ENCODE measurements at regions not wholly inside any gene's neighbourhood (a gene's known extent, or its start where the extent isn't known, plus 50 kb on each side); places are given as distances from the start of the nearest gene placed in this dataset.

DNA sequence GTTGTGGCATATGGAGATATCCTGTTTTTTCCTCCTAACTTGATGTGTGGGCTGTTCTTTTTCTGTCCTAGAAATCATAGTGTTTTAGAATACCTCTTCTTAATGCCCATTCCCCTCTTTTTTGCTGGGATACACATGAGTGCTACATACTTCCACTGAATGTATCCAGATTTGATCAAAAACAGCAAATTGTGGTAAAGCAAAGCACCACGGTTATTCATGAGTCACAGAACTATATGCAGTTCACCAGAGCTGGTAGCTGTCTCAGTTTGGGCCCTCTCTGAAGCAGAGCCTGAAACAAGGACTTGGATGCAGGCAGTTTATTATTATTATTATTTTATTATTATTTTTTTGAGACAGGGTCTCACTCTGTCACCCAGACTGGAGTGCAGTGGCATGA lies 69.9 kb upstream of the CTLA4 start:
- Histone ChIP-seq H2AFZ (ENCODE audit: insufficient read depth, low read depth, low read length, poor library complexity, severe bottlenecking) (no peak overlapping the region), H3K4me1 (ENCODE audit: control insufficient read depth in 2 of 2, insufficient read depth in 2 of 2, low read length in 2 of 2) (no peaks in the 10 kb centered on the region), H3K27ac (ENCODE audit: low read length in 2 of 2) (no peak overlapping the region), H3K9ac (ENCODE audit: low read length) (no peak overlapping the region), H4K20me1 (ENCODE audit: control insufficient read depth, insufficient read depth, low read length, poor library complexity, severe bottlenecking) (no peaks in the 10 kb centered on the region), H3K4me2 (replicated peaks; ENCODE audit: low read depth, low read length, poor library complexity, severe bottlenecking) (no peak overlapping the region), H3K27me3 (replicated peaks in 1 of 4; ENCODE audit: control extremely low read depth in 1 of 4, control insufficient read depth in 3 of 4, insufficient read depth in 4 of 4, low read length in 3 of 4) (peaks cover 0 to 15% (median 6%) of the 10 kb centered on the region in 4 experiments), H3K9me3 (ENCODE audit: control extremely low read depth in 1 of 3, control insufficient read depth in 2 of 3, insufficient read depth in 1 of 3, low read length in 2 of 3) (peaks cover 0 to 4% (median 0%) of the 10 kb centered on the region in 3 donors), H3K79me2 (ENCODE audit: control insufficient read depth, insufficient read depth, low read length) (no peaks in the 10 kb centered on the region), H3K4me3 (ENCODE audit: control extremely low read depth in 1 of 5, extremely low read depth in 1 of 5, insufficient read depth in 1 of 5, low read depth in 2 of 5, low read length in 4 of 5) (no peak overlapping the region), H3K36me3 (replicated peaks in 1 of 2; ENCODE audit: control extremely low read depth in 1 of 2, control insufficient read depth in 1 of 2, extremely low read depth in 1 of 2, insufficient read depth in 2 of 2, low read length in 1 of 2) (no peaks in the 10 kb centered on the region)
- POLR2A ChIA-PET, result no interaction called here
- H3K4me3 Mint-ChIP-seq, result no peak overlapping the region
- TF ChIP-seq, protein P1, sequence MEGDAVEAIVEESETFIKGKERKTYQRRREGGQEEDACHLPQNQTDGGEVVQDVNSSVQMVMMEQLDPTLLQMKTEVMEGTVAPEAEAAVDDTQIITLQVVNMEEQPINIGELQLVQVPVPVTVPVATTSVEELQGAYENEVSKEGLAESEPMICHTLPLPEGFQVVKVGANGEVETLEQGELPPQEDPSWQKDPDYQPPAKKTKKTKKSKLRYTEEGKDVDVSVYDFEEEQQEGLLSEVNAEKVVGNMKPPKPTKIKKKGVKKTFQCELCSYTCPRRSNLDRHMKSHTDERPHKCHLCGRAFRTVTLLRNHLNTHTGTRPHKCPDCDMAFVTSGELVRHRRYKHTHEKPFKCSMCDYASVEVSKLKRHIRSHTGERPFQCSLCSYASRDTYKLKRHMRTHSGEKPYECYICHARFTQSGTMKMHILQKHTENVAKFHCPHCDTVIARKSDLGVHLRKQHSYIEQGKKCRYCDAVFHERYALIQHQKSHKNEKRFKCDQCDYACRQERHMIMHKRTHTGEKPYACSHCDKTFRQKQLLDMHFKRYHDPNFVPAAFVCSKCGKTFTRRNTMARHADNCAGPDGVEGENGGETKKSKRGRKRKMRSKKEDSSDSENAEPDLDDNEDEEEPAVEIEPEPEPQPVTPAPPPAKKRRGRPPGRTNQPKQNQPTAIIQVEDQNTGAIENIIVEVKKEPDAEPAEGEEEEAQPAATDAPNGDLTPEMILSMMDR (IDR thresholded peaks at IDR 0.05), result no peak
- TF ChIP-seq EZH2 (IDR thresholded peaks at IDR 0.05; ENCODE audit: borderline replicate concordance, insufficient read depth, low read depth, low read length, poor library complexity, severe bottlenecking), result no peak
- no peaks in the 10 kb centered on the region for H3K9me3 Mint-ChIP-seq (ENCODE audit: insufficient read depth)
- intact Hi-C loops (cut with micrococcal nuclease), result no loop called here
- DNase-seq (no peak), ATAC-seq (ENCODE audit: low read depth) (no peak)
- CTCF ChIA-PET, result no interaction called here
- no peaks in the 10 kb centered on the region for H3K4me1 Mint-ChIP-seq
- no CpG with 5 or more reads among the region's 1 CpG for WGBS (ENCODE audit: insufficient coverage)
- no peak overlapping the region for H3K27ac Mint-ChIP-seq
- peaks cover 32% of the 10 kb centered on the region for H3K27me3 Mint-ChIP-seq

DNA sequence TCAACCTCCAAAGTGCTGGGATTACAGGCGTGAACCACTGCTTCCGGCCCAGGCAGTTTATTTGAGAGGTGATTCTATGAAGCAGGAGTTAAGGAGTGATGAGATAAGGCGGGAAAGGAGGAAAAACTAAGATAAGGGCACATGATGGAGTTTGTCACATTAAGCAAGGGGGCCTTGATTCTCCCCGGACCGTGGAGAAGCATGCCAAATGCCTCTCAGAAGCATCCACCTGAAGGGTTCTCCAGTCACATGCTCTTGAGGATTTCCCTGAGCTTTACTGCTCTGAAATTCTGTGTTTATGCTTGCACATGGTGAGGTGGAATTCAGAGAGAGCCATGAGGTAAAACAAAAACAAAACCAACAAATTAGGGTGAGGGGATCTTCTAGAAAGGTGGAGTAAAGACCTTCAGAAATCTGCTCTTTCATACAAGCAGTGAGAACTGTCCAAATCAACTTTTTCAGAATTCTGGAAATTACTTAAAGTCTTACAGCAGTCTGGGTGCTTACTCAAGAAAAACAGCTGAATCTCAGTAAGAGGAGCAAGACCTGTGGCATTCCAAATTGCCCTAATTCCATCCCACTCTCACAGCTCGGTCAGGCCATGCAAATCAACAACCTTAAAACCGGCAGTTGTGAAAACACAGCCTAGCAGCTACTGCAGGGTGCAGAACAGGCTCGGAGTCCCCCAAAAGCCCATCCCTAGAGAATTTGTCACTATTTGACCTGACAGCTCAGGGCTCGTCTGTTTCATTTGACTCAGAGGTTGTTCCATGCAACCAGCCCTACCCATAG lies 69.1 kb upstream of the CTLA4 start:
- Histone ChIP-seq H3K9me3 (ENCODE audit: control extremely low read depth in 1 of 3, control insufficient read depth in 2 of 3, insufficient read depth in 1 of 3, low read length in 2 of 3) (peaks cover 0 to 4% (median 0%) of the 10 kb centered on the region in 3 donors), H3K4me3 (ENCODE audit: control extremely low read depth in 1 of 5, extremely low read depth in 1 of 5, insufficient read depth in 1 of 5, low read depth in 2 of 5, low read length in 4 of 5) (no peak overlapping the region), H3K27me3 (replicated peaks in 1 of 4; ENCODE audit: control extremely low read depth in 1 of 4, control insufficient read depth in 3 of 4, insufficient read depth in 4 of 4, low read length in 3 of 4) (peaks cover 0 to 19% (median 8%) of the 10 kb centered on the region in 4 experiments), H3K4me2 (replicated peaks; ENCODE audit: low read depth, low read length, poor library complexity, severe bottlenecking) (no peak overlapping the region), H3K4me1 (ENCODE audit: control insufficient read depth in 2 of 2, insufficient read depth in 2 of 2, low read length in 2 of 2) (no peaks in the 10 kb centered on the region), H4K20me1 (ENCODE audit: control insufficient read depth, insufficient read depth, low read length, poor library complexity, severe bottlenecking) (no peaks in the 10 kb centered on the region), H3K27ac (ENCODE audit: low read length in 2 of 2) (no peak overlapping the region), H3K79me2 (ENCODE audit: control insufficient read depth, insufficient read depth, low read length) (no peaks in the 10 kb centered on the region), H3K9ac (ENCODE audit: low read length) (no peak overlapping the region), H2AFZ (ENCODE audit: insufficient read depth, low read depth, low read length, poor library complexity, severe bottlenecking) (no peak overlapping the region), H3K36me3 (replicated peaks in 1 of 2; ENCODE audit: control extremely low read depth in 1 of 2, control insufficient read depth in 1 of 2, extremely low read depth in 1 of 2, insufficient read depth in 2 of 2, low read length in 1 of 2) (no peaks in the 10 kb centered on the region)
- no peaks in the 10 kb centered on the region for H3K4me1 Mint-ChIP-seq
- intact Hi-C loops (cut with micrococcal nuclease), result no loop called here
- CTCF ChIA-PET, result no interaction called here
- POLR2A ChIA-PET, result no interaction called here
- no peak overlapping the region for H3K27ac Mint-ChIP-seq
- 79% methylated on average over 7 of the region's 9 CpGs for WGBS (ENCODE audit: insufficient coverage)
- peaks cover 37% of the 10 kb centered on the region for H3K27me3 Mint-ChIP-seq
- ATAC-seq (ENCODE audit: low read depth), result no peak
- H3K4me3 Mint-ChIP-seq, result no peak overlapping the region
- DNase-seq, result no peak
- H3K9me3 Mint-ChIP-seq (ENCODE audit: insufficient read depth), result no peaks in the 10 kb centered on the region
- no peak for TF ChIP-seq EZH2 (IDR thresholded peaks at IDR 0.05; ENCODE audit: borderline replicate concordance, insufficient read depth, low read depth, low read length, poor library complexity, severe bottlenecking)
- TF ChIP-seq, protein P1 (IDR thresholded peaks at IDR 0.05), result no peak
